ENCODE measurements at regions not wholly inside any gene's neighbourhood (a gene's known extent, or its start where the extent isn't known, plus 50 kb on each side); places are given as distances from the start of the nearest gene placed in this dataset.

DNA sequence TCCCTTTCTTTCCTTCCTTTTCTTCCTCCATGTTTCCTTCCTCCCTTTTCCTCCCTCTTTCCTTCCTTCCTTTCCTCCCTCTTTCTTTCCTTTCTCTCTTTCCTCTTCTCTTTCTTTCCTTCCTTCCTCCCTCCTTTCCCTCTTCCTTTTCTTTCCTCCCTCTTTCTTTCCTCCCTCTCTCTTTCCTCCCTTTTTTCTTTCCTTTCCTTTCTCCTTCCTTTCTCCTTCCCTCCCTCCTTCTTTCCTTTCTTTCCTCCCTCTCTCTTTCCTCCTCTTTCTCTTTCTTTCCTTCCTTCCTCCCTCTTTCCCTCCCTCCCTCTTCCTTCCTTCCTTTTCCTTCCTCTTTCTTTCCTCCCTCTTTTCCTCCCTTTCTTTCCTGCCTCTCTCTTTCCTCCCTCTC, 86.3 kb upstream of the FERMT1 start:
- TF ChIP-seq POLR2A (IDR thresholded peaks at IDR 0.05) (no peak), CTCF (IDR thresholded peaks at IDR 0.05) (no peak), EP300 (IDR thresholded peaks at IDR 0.05) (no peak)
- no peak overlapping the region for H3K4me3 ChIP-seq
- intact Hi-C loops (cut with DNase I): no loop called here
- no peaks in the 10 kb centered on the region for H3K36me3 ChIP-seq
- H3K27ac ChIP-seq: no peak overlapping the region
- DNase-seq: no peak
- H3K4me1 ChIP-seq (ENCODE audit: insufficient read depth): no peaks in the 10 kb centered on the region
- H3K27me3 ChIP-seq: no peaks in the 10 kb centered on the region
- no peaks in the 10 kb centered on the region for H3K9me3 ChIP-seq

- no peak for DNase-seq
- TF ChIP-seq POLR2A (IDR thresholded peaks at IDR 0.05): no peak
- no peak for TF ChIP-seq EP300 (IDR thresholded peaks at IDR 0.05)
- TF ChIP-seq CTCF (IDR thresholded peaks at IDR 0.05): no peak
- no peaks in the 10 kb centered on the region for H3K36me3 ChIP-seq
- H3K27me3 ChIP-seq: no peaks in the 10 kb centered on the region
- no peak overlapping the region for H3K4me3 ChIP-seq
- intact Hi-C loops (cut with DNase I): no loop called here
- H3K27ac ChIP-seq: no peak overlapping the region
- WGBS, 3 donors: 55 to 72% (median 57%) methylated on average over 5 of the region's 5 CpGs
- H3K4me1 ChIP-seq (ENCODE audit: insufficient read depth): no peaks in the 10 kb centered on the region
- H3K9me3 ChIP-seq: no peaks in the 10 kb centered on the region
These were observed 77.3 kb upstream of the FERMT1 start for GRCh38 chr20:6200092-6200491.

- H3K27me3 ChIP-seq: no peaks in the 10 kb centered on the region
- TF ChIP-seq EP300 (IDR thresholded peaks at IDR 0.05) (no peak), CTCF (IDR thresholded peaks at IDR 0.05) (no peak)
- intact Hi-C loops (cut with DNase I): no loop called here
- H3K4me1 ChIP-seq (ENCODE audit: insufficient read depth): no peaks in the 10 kb centered on the region
- 42 to 47% (median 45%) methylated on average over 3 of the region's 3 CpGs for whole genome bisulfite sequencing, 3 donors
- H3K9me3 ChIP-seq: no peaks in the 10 kb centered on the region
- H3K4me3 ChIP-seq: no peak overlapping the region
- no peaks in the 10 kb centered on the region for H3K36me3 ChIP-seq
- no peak overlapping the region for H3K27ac ChIP-seq
- DNase-seq: no peak
These were observed 62.4 kb upstream of the FERMT1 start for GRCh38 chr20:6185268-6185667.

- Histone ChIP-seq H3K4me3 (no peak overlapping the region), H3K4me1 (ENCODE audit: insufficient read depth) (no peaks in the 10 kb centered on the region), H3K9me3 (no peaks in the 10 kb centered on the region), H3K27me3 (no peaks in the 10 kb centered on the region), H3K27ac (no peak overlapping the region), H3K36me3 (no peaks in the 10 kb centered on the region)
- TF ChIP-seq EP300 (IDR thresholded peaks at IDR 0.05) (no peak), POLR2A (IDR thresholded peaks at IDR 0.05) (no peak), CTCF (IDR thresholded peaks at IDR 0.05) (no peak)
- no peak for DNase-seq
- intact Hi-C loops (cut with DNase I): no loop called here
- 65 to 74% (median 68%) methylated on average over 6 of the region's 6 CpGs for WGBS, 3 donors
These were observed 61.3 kb upstream of the FERMT1 start for GRCh38 chr20:6184086-6184485.

GRCh38 chr20:6180531-6180930, 57.7 kb upstream of the FERMT1 start:
- 87% methylated on average over 4 of the region's 4 CpGs for WGBS, 3 donors
- no peaks in the 10 kb centered on the region for H3K36me3 ChIP-seq
- no peaks in the 10 kb centered on the region for H3K27me3 ChIP-seq
- no peak overlapping the region for H3K27ac ChIP-seq
- no peaks in the 10 kb centered on the region for H3K9me3 ChIP-seq
- H3K4me3 ChIP-seq: no peak overlapping the region
- no peak for DNase-seq
- H3K4me1 ChIP-seq (ENCODE audit: insufficient read depth): no peaks in the 10 kb centered on the region
- intact Hi-C loops (cut with DNase I): no loop called here
- TF ChIP-seq EP300 (IDR thresholded peaks at IDR 0.05): no peak
- TF ChIP-seq CTCF (IDR thresholded peaks at IDR 0.05): no peak
- no peak for TF ChIP-seq POLR2A (IDR thresholded peaks at IDR 0.05)

All from ovary (tissue), 7 donors.